Activated CD4-positive, CD25-positive, alpha-beta regulatory T cell treated with anti-CD3 and anti-CD28 coated beads, Interleukin-2, amount 50 U/mL, for 24 hours (primary cell): ENCODE measurements at regions not wholly inside any gene's neighbourhood (a gene's known extent, or its start where the extent isn't known, plus 50 kb on each side); places are given as distances from the start of the nearest gene placed in this dataset.

Experiments
- ATAC-seq, 2 donors: fragments of 150-1000 bp; cut with Tn5 transposase; one replicate each; pipeline ENCODE4 v1.10.0; 2021; ENCODE audit warnings: mild to moderate bottlenecking in 1 of 2, moderate library complexity in 1 of 2

DNA sequence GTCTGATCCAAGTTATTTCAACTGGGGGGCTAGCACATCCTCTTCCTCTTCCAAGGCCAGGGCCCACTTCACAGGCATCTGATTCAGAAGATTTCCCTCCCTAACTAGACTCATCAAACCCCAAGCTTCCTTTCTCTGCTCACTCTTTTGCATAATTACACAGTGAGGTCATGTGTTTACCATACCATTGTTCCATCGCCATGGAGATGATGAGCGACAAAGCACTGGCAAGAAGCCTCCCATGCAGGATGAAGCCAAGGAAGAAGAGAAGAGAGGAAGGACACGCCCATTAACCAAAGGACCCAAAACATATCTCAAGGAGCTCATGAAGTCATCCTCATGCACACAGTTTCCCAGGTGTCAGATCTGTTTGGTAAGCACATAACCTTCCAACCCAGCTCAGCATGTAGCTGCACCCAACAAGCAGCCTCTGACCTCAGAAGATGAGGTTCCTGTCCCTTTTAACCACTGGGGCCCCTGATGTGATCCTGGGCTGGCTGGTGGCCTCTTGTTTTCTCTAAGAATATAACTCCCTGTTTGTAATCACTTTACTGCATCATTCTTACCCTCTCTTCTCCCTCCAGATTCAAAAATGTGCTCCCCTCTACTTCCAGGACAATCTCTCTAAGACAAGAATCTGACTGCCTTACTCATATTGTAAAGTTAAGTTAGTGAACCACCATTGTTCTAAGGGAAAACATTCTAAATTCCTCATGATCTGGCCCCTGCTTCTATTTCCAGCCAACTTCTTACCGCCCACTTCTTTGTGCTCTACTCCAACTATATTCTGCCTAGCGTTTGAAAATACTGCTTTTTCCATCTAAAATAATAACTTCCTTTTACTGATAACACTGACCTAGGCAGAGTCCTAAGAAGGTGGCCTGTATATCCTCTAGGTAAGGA, 190.1 kb downstream of the TTC32 start:
- no peak for ATAC-seq

DNA sequence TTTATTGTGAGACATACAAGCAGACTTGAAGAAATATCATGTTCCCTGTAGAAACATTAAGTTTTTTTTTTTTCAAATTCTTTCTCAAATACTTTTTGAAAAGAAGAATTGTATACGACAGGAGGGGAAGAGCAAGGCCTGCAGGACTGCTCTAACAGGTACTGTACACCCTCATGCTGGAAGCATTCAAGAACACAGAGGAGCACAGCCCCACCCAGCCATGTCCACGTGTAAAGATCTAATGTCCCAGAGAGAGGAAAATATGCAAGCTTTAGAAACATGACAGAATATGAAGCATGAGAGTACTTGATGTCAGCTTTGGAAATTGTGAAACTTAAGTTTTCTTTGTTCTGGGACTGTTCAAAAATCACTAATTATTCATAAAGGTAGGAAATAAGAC, 191.6 kb downstream of the TTC32 start:
- no peak for ATAC-seq

DNA sequence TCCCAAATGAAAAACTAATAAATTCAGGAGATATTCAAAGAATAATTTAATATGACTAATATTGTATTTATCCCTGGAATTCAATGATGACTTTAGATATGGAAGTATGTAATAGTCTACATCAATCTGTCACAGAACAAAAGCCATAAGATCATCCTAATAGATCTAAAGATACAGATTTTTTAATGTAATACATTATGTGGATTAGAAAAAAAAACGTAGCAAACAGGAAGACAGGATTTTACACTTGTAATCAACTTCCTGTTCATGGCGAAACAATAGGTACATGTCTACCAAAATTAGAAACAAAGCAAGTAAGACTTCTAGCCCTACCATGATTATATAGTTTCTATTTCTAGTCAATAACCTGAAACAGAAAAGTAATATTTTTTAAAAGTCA, 192.2 kb downstream of the TTC32 start:
- ATAC-seq: no peak

DNA sequence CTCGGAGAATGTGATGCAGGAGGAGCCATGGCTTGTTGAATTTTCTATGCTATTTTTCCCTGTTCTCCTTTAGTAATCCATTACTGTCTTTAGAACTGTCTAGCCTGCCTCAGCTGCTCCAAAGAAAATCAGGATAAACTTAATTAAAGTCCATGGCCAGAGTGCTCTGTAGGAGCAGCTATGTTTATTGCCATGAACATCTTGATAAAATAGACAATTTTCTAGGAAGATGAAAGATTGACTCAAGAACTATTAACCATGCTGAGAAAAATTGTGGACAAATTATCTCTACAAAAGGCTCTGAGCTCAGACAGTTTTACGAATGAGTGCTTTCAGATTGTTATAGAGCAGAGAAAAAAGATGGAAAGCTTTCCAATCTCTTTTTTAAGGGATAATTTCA, 193.0 kb downstream of the TTC32 start:
- no peak for ATAC-seq

DNA sequence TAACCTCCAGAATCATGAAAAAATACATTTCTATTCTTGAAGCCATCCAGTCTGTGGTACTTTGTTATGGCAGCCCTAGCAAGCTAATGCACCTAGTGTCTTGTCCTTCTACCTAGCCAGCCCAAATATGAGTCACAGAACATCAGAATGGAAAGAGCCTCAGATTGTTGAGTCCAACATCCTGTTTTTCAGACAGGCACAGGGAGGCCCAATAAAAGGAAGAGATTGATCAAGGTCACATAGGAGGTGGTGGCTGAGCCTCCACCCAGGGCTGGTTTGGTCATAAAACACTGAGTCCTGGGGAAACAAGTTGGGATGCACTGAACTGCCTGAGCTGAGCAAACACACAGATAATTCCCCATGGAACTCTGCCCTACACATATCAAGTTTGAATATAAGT, 195.5 kb downstream of the TTC32 start:
- no peak for ATAC-seq

DNA sequence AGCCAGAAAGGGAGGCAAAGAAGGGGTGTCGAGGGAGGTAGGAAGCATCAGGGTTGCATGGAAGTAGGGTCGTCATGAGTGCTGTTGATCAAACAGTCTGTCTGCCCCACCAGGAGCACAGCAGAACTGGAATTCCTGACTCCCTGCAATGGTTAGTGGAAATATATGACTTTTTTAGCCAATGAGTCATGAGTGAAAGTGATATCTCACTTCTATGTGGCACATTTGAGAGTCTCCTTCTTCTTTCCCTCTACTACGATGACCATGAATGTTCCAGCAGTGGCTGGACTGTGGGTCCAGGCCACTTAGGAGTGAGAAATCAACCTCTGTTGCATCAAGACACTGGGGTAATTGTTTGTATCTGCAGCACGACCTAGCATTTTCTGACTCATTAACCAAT, 199.5 kb downstream of the TTC32 start:
- no peak for ATAC-seq

DNA sequence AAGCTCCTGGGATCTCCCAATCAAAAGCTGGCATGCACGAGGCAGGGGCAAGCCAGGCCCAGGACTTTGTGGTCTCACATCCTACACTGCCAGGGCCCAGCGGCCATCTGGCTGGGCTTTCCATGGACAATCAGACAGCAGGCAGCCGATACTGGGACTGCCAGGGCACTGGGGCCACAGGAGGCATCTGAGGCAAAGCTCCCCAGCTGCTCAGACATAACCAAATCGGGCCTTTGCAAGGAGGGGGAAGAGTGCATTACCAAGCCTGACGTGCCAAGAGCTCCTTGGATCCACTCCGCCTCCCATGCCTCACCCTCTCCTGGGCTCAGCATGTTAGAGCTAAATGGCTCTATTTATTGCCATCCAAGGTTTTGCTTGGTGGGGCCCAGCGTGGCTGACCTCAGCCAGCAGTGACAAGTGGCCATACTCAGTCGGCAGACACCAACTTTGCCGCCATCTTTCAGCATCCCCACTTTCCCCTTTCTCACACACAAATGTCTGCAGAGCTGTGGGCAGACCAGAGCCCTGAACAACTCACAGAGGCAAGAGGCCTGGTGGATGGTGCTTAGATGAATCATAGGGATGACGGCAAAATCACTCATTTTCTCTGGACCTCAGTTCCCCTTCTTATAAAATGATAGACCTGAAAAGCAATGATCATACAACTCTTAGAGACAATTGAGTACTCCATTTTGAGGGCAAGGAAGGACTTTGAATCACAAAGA, 200.8 kb downstream of the TTC32 start:
- ATAC-seq: no peak

DNA sequence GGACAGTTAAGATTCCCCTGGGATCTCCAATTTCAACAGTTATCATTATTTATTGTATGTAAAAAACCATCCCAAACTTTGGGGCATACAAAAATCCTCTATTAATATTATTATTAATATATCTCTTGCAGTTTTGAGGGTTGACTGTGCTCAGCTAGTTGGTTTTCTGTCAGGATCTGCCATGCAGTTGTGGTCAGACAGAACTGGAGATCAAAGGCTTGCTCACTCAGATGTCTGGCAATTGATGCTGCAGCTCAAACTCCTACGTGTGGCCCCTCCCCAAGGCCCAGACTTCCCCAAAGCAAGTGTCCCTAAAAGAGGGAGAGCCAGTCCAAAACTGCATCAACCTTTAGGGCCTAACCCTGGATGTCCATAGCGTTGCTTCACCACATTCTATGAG, 204.7 kb downstream of the TTC32 start:
- no peak for ATAC-seq

DNA sequence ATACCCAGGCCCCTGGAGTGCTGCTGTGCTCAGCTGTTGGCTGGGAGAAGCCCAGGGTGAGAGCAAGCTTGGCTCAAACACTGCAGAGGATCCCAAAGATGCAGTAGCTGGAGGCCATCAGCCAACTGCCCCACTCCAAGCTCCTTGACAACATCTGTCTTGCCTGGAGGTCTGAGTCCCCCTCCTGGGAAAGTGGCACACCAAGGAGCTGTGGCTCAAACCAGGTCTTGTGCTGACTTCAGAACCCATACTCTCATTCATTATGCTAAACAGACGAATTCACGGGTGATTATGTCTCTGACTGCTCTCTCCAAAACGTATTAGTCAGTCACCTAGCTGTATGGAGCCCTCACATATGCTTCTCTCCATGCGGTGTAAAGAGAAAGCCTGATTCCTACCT, 206.1 kb downstream of the TTC32 start:
- ATAC-seq: no peak

DNA sequence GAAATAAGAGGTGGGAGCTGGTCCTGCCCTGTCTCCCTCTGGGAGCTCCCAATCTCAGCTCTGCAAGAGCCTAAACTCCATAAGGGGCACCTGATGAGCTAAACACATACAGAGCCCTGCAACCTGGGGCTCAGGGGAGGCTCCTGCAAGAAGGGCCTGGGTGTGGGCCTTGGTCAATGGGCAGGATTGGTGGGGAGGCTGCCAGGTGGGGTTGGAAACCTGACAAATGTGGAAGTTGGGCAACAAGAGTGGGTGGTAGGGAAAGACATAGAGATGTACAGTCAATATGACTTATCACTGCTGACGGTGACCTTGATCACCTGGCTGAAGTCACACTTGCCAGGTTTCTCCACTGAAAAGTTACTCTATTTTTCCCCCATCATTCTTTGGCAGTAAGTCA, 209.9 kb downstream of the TTC32 start:
- no peak for ATAC-seq

DNA sequence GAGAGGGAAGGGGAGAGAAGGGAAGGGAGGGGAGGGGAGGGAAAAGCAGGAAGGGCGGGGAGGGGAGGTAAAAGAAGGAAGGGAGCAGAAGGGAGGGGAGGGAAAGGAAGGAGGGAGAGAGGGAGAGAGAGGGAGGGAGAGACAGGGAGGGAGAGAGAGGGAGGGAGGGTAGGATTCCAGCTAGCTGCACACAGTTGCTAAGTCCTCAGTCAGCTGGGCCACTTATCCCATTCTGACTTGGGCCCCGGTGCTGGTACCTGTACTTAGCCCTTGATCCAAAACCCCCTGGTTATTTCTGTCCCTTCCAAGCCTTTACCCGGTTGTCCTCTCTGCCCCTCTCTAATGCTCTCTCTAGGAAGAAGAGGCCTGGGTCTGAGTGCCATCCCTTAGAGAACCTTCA, 211.4 kb downstream of the TTC32 start:
- ATAC-seq: no peak

DNA sequence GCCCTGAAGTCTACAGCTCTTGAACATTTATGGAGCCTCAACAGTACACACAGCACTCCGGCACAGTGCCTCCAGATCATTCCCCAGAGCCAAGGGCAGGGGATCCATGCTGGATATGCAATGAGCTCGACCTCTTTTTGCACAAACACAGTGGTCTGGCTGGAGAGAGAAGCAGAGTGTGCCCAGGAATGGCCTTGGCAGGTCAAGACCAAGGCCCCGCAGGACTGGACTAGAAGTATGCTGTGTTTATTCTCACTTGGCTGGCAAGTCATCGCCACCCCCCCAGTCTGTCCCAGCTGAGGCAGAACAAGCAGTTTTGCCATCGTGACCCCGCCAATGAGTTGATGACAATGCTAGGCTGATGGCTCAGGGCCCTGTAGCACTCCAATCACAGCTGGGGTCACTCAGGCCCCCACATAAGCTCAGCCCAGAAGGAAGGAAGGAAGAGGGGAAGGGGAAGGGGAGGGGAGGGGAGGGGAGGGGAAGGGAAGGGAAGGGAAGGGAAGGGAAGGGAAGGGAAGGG, 212.1 kb downstream of the TTC32 start:
- no peak for ATAC-seq

DNA sequence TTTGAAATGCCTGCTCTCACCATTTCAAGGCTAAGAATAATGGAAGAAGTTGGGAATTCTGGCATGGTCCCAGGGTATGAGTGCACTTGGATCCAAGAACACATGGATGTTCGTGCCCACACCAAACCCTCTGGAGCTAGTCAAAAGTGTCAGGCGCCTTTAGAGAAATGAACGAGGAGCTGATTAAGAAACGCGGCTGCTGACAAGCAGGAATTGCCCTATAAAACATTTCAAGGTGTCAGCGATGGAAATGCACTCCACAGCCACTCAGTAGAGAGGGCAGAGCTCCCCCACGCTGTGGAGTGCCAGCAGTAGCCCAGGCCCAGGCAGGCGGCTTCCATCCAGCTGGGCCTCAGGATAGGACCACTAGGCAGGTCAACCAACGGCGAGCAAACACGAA, 213.7 kb downstream of the TTC32 start:
- no peak for ATAC-seq

DNA sequence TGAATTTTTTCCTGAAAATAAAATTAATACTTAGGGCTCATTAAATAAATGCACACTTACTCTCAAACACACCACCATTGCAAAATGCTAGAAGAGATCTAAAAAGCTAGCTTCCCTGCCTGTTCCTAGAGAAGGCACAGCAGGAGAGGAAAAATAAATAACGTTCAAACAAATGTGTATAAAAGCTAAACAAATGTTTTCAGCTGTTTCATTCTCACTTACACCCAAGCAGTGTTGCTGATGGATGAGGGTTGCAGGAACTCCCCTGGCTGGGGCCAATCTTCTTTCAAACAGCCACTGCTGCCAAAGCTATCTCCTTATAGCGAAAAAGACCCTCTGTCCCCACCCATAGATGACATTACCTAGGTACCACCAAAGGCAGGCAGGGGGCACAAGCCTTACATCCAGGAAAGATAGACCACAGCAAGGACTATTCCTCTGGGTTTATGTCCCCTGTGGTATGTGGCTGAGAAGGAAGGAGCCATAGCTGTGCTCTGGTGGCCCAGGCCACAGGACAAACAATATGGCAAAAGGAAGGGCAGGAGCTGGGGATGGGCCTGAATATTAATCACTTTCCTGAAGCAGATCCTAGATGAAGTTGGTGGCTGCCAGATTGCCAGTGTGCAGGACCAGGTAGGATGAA, 214.6 kb downstream of the TTC32 start:
- no peak for ATAC-seq

DNA sequence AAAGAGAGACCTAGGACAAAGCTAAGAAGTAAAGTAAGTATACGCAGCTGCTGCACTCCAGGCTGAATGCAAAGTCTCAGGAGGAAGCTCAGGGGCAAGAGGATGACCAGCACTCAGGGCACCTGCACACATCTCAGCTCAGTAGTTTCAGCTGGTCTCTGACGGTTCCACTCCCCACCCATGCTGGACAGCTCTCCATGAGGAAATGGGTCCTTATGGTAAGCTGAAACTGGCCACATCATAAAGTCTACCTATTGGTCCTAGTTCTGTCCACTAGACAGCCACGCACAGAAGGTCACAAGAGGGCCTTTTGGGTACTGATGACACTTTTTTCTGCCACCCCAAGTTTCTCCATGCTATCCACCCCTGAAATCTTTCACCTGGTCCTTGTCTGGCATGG, 215.3 kb downstream of the TTC32 start:
- ATAC-seq: no peak

DNA sequence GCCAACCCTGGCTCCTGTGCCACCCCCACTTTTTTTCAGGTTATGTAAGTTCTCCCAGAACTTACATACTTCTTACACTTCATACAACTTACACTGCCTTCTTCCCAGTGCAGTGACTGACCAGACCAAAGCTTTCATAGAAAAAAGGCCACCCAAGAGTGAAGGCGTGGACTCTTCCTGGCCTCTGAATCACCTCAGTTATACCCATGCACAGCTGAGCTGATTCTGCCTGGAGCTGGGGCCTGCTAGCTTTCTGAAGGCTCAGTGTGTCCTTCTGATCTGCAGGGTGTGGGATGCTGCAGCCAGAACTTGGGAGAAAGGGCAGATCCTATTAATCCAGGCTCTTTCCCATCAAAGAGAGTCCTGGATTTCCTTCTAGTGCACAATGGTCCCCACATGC, 216.1 kb downstream of the TTC32 start:
- no peak for ATAC-seq

DNA sequence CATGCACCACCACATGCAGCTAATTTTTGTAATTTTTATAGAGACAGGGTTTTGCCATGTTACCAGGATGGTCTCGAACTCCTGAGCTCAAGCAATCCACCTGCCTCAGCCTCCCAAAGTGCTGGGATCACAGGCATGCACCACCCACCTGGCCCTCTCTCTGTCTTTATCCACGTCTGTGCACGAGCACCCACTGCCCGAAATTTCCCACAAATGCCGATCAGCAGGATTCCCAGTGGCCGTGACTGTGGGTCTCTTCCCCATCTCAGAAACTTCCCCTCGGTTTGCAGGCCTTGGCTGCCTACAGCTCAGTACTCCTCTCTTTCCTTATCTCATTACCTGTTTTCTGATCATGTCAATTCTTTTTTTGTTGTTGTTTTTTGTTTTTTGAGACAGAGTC, 217.3 kb downstream of the TTC32 start:
- ATAC-seq: no peak

DNA sequence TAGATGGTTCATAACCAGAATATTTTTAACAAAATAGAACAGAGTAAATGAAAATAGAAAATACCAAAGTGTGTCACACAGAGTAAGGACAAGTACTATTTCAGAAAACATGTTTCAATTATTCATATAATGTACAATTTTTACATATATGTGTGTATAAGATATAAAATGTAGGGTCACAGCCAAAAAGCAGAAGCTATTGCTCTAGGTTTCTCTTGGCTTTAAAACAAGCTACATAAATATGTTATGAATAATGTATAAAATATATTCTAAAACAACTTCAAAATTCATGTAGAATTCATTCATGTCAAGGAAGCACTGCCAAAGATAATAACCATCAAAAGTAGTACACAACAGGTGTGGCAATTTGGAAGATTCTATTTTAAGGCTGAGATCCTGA, 218.2 kb downstream of the TTC32 start:
- no peak for ATAC-seq

DNA sequence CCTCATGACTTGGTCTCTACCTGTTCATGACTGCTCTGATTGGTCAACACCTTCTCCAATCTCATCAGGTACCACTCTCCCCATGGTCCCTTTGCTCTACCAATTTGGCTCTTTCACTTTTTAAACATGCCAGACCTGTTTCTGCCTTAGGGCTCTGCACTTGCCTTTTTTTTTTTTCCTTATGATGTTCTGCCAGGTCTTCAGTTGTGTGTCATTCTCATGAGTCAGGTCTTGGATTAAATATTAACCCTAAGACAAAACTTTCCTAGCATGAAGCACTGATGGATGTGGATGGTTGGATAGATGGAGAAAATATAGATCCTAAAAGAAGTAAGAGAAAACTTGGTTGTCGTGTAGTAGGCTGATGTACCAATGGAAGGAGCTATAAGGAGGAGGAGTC, 219.3 kb downstream of the TTC32 start:
- no peak for ATAC-seq

DNA sequence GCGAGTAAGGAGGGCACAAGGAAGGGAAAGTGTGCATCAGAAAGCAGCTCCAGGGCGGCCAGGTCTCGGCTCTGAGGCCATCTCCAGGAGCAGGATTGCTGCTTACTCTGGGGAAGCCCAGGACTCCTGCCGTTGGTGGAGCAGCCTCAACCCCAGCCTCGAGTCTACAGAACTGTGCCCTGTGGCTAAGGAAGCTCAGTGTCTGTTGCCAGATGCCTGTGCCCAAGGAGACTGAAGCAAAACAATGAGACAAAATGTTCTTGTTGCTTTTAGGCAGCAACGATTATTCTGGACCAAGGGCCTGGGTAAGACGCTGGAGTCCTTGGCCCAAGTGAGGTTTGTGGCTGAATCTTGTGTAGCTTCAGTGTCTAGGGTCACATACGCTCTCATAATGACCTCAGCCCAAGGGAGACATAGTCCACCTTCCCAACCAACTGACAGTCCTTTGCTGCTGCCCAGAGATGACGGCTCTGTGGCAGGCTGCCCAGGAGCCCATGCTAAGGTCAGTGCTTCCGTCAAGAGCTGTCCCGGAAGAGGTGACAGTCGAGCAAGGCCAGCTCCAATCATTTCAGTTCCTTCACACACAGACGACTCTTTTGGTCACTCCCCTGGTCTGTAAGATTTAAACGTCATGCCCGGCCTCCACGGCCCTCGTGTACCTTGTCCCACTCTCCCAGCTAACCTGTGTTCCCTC, 223.8 kb downstream of the TTC32 start:
- ATAC-seq: no peak

DNA sequence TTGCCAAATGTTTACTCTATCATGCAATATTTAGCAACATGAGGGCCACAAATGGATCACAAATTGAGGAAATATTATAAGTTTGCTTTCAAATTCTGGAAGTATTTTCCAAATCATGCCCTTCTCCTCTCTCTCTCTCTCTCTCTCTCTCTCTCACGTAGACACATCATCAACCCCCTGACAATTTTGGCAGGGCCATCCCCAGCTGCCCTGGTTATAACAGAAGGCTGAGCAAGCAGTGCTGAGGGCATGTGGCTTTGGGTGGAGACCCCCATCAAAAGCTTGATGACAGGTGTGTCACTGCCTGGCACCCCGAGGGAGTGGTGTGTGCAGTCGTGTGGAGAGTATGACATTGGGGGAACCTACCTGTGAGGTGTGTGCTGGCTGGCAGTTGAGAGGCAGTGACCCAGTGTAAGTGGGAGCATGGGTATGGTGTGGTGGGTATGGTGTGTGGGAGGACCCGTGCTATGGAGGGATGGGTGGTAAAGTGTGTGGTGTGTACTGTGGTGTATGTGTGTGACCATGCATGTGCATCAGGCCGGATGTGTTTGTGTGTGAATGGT, 224.5 kb downstream of the TTC32 start:
- ATAC-seq: no peak

DNA sequence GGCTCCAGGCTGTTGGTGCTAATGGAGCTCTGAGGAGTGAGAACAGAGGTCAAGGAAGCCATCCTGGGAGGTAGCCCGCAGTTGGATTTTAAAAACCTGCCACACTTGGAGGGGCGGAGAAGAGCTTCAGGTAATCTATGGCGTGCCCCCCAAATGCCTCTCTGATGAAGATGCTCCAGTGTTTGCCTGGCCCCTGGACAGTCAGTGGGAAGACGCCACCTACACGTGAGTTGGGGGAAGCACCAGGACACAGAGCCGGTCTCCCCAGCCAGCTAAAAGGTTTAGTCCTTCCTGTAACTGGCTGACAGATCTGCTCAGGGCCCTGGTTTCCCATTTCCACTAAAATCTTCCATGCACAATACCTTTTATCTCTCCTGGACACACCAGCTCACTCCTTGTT, 225.0 kb downstream of the TTC32 start:
- ATAC-seq: no peak
